Left lobe of liver (tissue), 2 donors: ENCODE measurements at regions not wholly inside any gene's neighbourhood (a gene's known extent, or its start where the extent isn't known, plus 50 kb on each side); places are given as distances from the start of the nearest gene placed in this dataset.

Experiments used
- ATAC-seq: fragments of 200-7000 bp; cut with Tn5 transposase; one replicate; pipeline ENCODE4 v1.9.1; 2020; ENCODE audit warnings: mild to moderate bottlenecking, moderate library complexity
- DNase-seq: peaks from one replicate; pipeline ENCODE4 v3.0.0-alpha.2; 2020; ENCODE audit warnings: low spot score
- donor health status: DM: no; HTN: no; CAD: no; lungs with moderate emphysema.
- donor health status: DM: no; HTN: yes; CAD: no.

DNA sequence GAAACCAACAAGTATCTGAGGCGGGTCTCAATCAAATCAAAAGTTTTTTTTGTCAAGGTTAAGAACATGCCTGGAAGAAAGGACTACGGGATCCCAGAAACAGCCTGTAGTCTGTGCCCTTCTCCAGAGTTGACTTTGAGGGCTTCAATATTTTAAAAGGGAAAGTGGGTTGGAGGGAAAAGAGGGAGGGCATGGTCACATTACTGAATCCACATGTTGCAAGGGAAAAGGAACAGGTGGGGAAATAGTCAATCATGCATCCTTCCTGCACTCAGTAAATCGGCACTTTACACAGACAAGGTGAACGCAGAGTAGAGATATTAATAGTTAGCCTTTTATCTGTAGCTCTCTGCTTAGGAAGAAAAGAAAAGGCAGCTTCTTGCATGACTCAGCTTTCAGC, 808.5 kb downstream of the UQCRFS1 start:
- no peak for ATAC-seq

DNA sequence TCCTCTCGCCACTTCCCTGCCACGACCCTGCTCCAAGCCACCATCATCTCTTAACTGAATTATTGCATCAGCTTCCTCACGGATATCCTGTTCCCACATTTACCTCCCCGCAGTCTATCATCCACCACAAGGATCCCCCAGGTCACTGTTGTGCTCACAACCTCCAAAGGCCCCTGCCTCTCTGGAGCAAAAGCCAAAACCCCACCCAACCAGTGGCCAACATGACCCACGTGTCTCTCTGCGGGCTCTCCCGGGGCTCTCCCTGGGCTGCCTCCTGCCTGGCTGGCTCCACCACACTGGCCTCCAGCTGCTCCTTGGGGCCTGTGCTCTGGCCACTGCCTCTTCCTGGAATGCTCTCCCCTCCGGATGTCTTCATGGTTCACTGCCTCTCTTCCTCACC, 809.3 kb downstream of the UQCRFS1 start:
- ATAC-seq, result no peak
- no peak for DNase-seq

More for the DNA sequence above, 808.5 kb downstream of the UQCRFS1 start:
- no peak for DNase-seq

DNA sequence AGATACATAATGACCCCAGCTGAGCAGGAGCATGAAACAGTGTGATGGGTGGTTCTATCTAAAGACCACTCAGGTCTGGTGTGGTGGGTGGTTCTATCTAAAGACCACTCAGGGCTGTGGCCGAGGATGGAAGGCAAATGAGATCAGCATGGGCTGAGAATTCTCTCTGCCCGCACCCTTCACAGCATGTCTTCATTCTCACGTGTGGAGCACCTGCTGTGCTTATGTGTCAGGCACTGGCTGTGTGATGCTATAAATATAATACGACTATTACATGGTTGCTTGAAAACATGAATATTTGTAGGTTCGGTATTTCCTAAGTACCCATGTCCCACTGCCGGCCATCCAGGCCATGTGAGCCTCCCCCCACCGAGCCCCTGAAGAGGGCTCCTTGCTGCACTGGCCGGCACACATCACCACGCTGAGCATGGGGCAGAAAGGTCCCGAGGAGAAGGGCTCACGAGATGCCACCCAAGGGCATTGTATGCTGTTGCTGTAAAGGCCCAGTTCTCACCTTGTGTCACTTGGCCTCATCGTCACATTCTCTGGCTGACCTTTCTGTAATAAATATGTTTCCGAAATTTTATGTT, 810.2 kb downstream of the UQCRFS1 start:
- ATAC-seq (no peak), DNase-seq (no peak)

DNA sequence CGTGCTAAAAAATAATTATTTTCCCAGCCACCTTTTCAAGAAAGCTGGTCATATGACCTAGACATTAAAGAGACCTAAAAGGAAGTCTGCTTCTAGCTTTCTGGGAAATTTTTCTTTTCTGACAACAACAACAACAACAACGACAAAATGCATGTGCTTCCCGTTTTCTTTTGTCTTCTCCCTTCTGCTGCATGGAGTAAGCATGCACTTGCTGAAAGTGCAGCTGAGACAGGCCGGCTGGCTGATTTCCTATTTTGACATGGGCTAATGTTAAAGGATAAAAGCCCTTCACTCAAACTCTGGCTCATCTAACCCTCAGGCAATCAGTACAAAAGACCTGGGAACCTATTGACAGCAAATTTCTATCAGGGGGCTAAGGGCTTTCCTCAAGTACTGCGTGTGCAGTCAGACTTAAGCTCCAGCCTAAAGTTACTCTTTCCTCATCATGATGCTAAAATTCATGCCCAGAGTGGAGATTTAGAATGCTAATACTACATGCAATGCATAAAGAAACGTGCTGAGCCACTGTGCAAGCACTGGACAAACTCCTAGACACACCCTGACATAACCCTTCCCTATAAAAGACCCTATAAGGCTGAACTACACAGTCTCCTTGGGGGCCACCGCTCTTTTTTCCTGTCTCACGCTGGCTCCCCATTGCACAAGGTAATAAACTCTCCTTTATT, 811.1 kb downstream of the UQCRFS1 start:
- no peak for DNase-seq
- no peak for ATAC-seq

DNA sequence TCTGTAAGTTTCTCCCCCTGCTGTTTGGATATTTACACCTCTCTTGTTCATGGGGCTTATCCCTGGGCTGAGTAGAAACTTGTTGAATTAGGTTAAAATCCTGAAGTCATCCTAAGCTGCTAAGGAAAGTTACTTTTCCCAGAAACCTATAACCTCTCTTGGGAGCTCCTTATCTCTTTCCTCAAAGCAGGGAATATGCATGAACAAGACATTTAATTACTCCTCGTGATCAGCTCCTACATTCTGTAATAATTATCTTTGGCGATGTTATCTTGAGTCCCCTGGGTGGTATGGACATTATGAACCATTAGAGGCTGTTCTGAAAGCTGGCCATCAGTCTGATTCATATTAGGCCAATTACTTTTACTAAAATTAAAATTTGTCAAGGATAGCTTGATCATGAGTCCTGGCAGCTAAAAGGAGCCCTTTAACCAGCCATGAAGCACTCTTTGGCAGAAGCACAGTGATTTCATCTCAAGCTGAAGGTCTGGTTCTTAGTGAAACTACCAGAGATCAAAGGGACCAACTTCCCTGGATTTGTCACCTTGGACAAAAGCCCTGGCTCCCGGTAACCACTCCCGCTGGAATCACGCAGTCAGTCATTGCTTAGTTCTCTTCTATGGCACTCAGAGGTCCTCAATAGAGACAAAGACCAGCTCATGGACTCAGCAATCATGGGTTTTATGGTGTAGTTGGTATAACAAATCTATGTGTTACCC, 811.8 kb downstream of the UQCRFS1 start:
- ATAC-seq, result no peak
- no peak for DNase-seq

DNA sequence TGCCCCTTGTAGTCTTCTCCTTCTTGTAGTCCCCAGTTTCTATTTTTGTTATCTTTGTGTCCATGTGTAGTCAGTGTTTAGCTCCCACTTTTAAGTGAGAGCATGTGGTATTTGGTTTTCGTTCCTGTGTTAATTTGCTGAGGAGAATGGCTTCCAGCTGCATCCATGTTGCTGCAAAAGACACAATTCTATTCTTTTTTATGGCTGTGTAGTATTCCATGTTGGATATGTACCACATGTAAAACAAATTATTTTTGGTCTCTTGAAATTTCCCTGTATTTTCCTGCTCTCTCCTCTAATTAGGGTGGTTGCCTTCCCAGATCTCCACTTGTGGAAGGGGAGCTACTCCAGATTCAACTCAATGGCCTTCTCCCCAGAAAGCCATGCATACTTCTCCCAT, 813.8 kb downstream of the UQCRFS1 start:
- no peak for DNase-seq
- no peak for ATAC-seq

DNA sequence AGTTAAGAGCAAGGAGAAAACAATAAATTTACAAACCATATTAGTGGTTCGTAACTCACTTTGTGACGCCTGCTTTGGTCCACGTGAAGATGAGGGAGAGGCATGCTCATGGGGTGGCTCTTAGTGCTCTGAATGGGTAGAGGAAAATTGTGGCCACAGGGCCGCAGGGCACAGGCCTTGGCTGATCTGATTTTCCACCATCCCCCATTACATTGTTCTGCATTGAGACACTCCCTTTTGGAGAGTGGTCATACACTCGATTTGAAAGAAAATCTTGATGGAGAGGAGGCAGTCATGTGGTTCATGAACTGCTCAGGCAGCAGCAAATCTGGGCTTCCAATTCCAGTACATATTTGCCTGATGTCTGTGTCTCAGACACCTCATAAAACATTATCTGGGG, 815.2 kb downstream of the UQCRFS1 start:
- DNase-seq (no peak), ATAC-seq (no peak)

DNA sequence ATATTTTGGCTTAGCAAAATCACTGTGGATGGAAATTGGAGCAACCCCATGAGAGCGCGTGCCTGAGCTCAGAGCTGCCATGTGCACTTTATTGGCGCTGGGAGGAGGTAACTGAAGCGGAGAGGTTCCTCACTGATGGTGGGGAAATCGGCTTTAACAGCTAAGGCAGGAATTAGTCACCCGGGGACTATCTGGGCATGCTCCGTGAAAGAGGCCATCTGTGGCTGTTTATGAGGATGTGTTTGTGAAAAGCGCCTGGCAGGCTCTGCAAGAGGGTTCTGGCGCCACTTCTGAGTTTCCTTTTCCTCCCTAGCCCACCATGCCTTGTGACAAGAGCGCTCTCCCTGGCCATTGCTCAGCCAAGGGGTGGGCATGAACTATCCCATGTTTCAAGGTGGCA, 815.6 kb downstream of the UQCRFS1 start:
- no peak for DNase-seq
- ATAC-seq, result no peak

DNA sequence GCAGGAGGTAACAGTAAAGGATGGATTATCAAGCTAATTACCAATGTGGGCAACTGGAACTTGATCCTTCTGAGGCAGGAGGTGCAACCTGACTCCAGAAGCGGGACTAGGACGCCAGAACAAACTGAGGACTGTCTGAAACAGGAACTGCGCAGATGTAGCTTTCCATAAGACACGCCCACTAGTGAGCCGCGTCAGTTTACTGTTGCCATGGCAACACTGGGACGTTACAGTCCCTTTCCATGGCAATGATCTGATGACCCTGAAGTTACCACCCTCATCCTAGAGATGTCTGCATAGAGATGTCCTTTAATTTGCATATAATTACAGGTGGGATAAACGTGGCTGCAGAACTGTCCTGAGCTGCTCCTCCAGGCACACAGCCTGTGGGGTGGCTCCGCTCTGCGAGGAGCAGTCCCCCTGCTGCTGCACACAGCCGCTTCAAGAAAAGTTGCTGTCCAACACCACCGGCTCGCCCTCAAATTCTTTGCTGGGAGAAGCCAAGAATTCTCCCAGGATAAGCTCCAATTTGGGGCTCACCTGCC, 816.6 kb downstream of the UQCRFS1 start:
- DNase-seq, result no peak
- no peak for ATAC-seq

DNA sequence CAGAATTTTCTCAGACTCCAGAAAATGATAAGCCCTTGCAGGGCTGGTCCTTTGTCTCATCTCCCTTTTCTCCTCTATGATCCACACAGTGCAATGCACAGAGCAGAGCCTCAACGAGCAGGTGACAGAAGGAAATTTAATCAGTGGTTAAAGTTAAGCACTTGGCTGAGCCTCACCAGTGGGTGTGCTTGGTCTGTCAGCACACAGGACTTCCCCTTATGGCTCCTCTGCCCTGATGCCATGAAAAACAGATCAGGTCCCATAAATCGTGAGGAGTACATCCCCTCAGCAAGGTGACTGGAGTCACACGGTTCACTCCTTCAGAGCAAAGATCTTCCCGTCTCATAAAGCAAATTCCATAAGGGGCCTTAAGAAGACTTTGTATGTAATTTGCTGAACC, 818.2 kb downstream of the UQCRFS1 start:
- DNase-seq, result no peak

DNA sequence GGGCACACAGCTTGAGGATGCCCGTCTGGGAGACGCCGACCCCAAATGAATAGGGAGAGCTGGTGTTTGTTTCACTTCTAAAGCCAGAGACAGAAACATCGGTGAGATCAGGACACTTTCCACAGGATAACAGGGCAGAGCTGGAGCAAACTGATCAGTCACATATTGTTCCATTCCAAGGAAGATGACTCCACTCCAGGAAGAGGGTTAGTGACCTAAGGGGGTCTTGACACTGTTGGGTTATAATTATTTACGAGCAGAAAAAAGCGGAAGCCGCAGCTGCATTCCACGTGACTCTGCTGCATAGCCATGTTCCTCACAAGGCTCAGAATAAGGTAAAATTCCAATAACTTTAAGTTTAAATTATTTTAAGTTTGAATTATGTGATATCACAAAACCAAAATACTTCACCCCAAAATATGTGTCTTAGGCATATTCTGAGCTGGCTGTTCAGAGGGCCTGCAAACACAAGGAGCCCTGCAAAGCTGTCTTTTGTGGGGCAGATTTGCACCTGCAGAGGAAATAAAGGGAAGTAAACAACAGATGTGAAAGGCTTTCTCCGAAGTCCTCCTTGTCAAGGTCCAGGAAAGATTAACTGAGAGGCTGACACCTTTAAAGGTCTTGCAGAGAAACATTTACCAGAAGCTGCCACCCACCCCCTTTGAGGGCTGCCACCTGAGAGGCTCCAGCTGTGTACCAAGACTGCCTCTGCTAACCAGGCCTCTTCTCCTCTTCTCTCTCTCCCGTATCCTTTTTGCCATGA, 819.2 kb downstream of the UQCRFS1 start:
- ATAC-seq (no peak), DNase-seq (no peak)

More for the DNA sequence above, 818.2 kb downstream of the UQCRFS1 start:
- ATAC-seq, result no peak

DNA sequence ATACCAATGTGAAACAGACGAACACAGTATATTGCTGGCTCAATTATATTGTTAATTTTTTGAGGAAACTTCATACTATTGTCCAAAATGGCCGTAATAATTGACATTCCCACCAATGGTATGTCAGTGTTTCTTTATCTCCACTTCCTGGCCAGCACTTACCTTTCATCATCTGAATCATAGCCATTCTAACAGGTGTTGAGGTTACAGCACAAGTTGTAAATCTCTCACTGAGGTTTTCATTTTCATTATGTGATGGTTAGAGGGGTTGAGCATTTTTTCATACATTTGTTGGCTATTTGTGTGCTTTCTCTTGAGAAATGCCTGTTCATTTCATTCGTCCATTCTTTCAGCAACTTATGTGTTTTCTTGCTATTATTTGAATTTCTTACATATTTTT, 824.0 kb downstream of the UQCRFS1 start:
- DNase-seq, result no peak
- no peak for ATAC-seq

DNA sequence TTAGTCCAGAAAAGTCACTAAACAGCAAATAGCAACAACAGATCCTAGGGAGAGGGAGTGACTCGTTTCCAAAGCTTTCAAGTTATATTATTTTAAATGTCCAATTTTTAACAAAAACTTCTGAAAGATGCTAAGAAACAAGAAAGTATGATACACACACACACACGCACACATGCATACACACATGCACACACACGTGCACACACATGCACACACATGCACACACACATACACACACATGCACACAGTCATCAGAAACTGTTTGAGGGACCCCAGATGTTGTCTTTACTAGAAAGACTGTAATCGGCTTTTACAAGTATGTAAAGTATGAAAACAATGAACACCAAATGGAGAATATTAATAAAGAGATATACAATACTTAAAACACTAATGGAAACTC, 825.4 kb downstream of the UQCRFS1 start:
- DNase-seq (no peak), ATAC-seq (no peak)

DNA sequence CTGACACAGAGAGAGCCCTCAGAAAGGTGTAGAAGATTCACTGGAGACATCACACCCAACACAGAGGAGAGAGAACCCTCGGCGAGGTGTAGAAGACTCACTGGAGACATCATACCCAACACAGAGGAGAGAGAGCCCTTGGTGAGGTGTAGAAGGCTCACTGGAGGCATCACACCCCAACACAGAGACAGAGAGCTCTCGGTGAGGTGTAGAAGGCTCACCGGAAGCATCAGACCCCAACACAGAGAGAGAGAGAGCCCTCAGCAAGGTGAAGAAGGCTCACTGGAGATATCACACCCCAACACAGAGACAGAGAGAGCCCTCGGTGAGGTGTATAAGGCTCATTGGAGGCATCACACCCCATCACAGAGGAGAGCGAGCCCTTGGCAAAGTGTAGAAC, 826.5 kb downstream of the UQCRFS1 start:
- no peak for DNase-seq
- ATAC-seq, result no peak

DNA sequence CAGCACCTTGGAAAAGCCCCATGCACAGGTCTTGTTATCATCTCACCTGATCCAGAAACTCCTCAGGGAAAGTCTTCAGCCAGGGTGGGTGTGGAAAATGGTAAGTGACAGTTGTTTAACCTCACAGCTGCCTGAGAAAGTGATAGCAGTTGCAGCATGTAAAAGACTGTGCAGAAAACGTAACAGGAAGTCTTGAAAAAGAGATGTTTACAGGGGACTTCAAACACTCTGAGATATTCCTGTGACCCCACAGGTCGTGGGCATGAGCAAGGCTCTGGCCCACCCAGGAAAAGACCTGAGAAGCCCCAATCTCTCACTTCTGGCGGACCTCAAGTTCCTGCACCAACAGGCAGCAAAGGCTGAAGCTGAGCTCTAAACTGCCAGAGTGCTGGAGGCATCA, 826.9 kb downstream of the UQCRFS1 start:
- DNase-seq (no peak), ATAC-seq (no peak)

DNA sequence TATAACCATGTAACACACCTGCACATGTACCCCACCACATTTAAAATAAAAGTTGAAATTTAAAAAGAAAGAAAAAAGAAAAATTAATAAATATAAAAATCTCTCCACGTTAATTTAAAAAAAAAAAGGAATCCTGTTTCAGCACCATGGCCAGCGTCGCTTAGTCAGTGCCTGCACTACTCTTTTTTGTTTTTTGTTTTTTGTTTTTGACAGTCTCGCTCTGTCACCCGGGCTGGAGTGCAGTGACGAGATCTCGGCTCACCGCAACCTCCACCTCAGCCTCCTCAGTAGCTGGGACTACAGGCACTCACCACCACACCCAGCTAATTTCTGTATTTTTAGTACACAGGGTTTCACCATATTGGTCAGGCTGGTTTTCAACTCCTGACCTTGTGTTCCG, 835.9 kb downstream of the UQCRFS1 start:
- ATAC-seq (no peak), DNase-seq (no peak)

DNA sequence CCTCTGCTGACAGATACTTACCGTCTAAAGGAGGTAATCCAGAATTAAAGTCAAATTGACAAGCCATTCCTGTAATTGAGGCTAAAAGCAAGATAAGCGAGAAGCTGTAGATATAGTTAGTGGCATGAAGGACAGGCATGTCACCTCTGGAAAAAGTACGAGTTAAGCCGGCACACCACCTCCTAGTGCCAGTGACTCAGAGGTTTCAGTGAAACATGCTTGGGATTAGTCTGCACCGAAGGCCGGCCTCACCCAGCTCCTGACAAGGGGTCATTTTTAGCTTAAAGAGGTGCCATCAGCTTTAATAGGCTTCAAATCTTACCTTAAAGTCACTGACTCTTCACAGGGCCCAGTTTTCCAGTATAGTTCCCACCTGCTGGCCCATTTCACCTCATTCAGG, 838.0 kb downstream of the UQCRFS1 start:
- ATAC-seq, result no peak
- DNase-seq, result no peak

DNA sequence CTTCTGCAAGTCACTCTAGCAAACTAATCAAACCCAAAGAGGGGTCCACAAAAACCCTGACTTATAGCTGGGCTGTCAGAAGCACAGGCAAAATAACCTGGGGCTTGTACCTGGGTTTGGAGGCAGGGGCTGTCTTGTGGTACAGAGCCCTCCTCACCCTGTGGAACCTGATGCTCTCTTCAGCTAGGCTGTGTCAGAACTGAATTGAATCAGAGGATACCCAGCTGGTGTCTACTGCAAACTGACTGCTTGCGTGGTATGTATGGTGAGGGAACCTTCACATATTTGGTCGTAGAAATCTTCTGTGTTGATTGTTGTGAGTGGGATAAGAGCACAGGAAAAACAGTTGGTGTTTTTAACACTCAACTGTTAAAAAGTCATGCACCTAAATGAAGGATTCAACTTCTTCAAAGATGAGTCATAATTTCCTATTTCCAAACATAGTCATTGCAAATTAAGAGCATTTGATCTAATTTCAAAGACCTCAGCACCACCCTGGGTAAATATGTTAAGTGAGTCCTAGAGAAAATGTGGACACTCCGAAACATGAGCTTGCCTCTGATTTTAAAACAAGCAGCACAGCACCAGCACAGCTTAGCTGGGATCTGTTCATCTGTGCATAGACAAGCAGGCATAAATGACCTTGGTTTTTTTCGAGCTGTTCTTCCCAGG, 840.2 kb downstream of the UQCRFS1 start:
- DNase-seq (no peak), ATAC-seq (no peak)

DNA sequence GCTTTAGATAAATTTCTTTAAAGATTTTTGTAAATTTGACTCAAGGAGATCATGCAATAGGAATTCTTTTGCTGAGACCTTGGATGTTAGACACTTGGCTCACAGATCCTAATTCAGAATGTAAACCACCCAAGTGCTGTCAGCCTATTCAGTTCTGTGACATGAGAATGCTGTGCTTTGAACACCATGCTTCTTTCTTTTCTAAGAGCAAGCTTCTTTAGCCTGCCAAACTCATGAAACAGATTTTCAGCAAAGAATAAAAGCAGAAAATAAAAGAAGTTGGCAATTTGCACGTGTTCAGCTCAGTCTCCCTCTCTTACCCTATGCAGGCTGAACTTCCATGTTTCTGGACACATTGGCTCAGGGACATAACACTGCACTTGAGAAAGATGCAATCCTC, 845.8 kb downstream of the UQCRFS1 start:
- no peak for DNase-seq
- ATAC-seq, result no peak

DNA sequence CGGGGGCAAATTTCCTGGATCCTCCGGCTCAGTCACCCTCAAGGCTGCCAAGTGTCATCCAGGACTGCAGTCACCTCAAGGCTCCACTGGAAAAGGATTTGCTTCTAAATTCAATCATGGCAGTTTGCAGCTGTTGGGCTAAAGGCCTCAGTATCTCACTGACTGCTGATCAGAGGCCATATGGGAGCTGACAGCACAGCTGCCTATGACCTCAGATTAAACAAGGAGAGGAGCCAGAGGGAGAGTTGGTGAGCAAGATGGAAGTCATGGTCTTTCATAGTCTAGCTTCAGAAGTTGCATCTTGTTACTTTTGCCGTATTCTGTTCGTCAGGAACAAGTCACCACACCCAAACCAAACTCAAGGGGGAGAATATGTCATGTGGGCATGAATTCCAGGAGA, 849.7 kb downstream of the UQCRFS1 start:
- DNase-seq (no peak), ATAC-seq (no peak)
